ENCODE measurements at regions not wholly inside any gene's neighbourhood (a gene's known extent, or its start where the extent isn't known, plus 50 kb on each side); places are given as distances from the start of the nearest gene placed in this dataset.

GRCh38 chr20:56060486-56060885, 55.2 kb upstream of the CBLN4 start:
- no peak for DNase-seq (ENCODE audit: low spot score)

GRCh38 chr20:56069016-56069415, 63.7 kb upstream of the CBLN4 start:
- DNase-seq (ENCODE audit: low spot score) = no peak

- DNase-seq (ENCODE audit: low spot score) = no peak
These were observed 66.8 kb upstream of the CBLN4 start for GRCh38 chr20:56072165-56072564.

- no peak for DNase-seq (ENCODE audit: low spot score)
These were observed 83.1 kb upstream of the CBLN4 start for GRCh38 chr20:56088375-56088774.

- DNase-seq (ENCODE audit: low spot score) = peak; percentile 4
These were observed 86.4 kb upstream of the CBLN4 start for GRCh38 chr20:56091628-56092234.

GRCh38 chr20:56094228-56094627, 88.9 kb upstream of the CBLN4 start:
- DNase-seq (ENCODE audit: low spot score) = no peak

- DNase-seq (ENCODE audit: low spot score) = no peak
These were observed 93.7 kb upstream of the CBLN4 start for GRCh38 chr20:56098981-56099500.

GRCh38 chr20:56111961-56112730, 106.8 kb upstream of the CBLN4 start:
- peak; percentile 89 for DNase-seq (ENCODE audit: low spot score)

GRCh38 chr20:56117350-56117749, 112.0 kb upstream of the CBLN4 start:
- no peak for DNase-seq (ENCODE audit: low spot score)

- no peak for DNase-seq (ENCODE audit: low spot score)
These were observed 116.5 kb upstream of the CBLN4 start for GRCh38 chr20:56121850-56122249.

GRCh38 chr20:56143759-56144158, 104.8 kb upstream of the MC3R start:
- DNase-seq (ENCODE audit: low spot score) = no peak

GRCh38 chr20:56151834-56152233, 96.7 kb upstream of the MC3R start:
- DNase-seq (ENCODE audit: low spot score) = no peak

- DNase-seq (ENCODE audit: low spot score) = no peak
These were observed 94.6 kb upstream of the MC3R start for GRCh38 chr20:56153926-56154325.

- no peak for DNase-seq (ENCODE audit: low spot score)
These were observed 92.9 kb upstream of the MC3R start for GRCh38 chr20:56155625-56156024.

- DNase-seq (ENCODE audit: low spot score) = no peak
These were observed 90.9 kb upstream of the MC3R start for GRCh38 chr20:56157530-56158203.

GRCh38 chr20:56158489-56158888, 90.0 kb upstream of the MC3R start:
- DNase-seq (ENCODE audit: low spot score) = no peak

- DNase-seq (ENCODE audit: low spot score) = no peak
These were observed 87.6 kb upstream of the MC3R start for GRCh38 chr20:56160956-56161355.

GRCh38 chr20:56163806-56164205, 84.7 kb upstream of the MC3R start:
- no peak for DNase-seq (ENCODE audit: low spot score)

- no peak for DNase-seq (ENCODE audit: low spot score)
These were observed 81.6 kb upstream of the MC3R start for GRCh38 chr20:56166781-56167465.

- peak; percentile 79 for DNase-seq (ENCODE audit: low spot score)
These were observed 77.2 kb upstream of the MC3R start for GRCh38 chr20:56171087-56172012.

- DNase-seq (ENCODE audit: low spot score) = no peak
These were observed 75.1 kb upstream of the MC3R start for GRCh38 chr20:56173438-56173837.
